Neuronal stem cell (in vitro differentiated cells): ENCODE measurements at regions not wholly inside any gene's neighbourhood (a gene's known extent, or its start where the extent isn't known, plus 50 kb on each side); places are given as distances from the start of the nearest gene placed in this dataset.

ENCODE experiments used
- DNase-seq: peaks from one replicate; pipeline ENCODE4 v3.0.0-alpha.2; 2013; ENCODE audit warnings: low spot score
- H2AFZ ChIP-seq: one replicate; pipeline ENCODE4 v1.6.1; 2013; ENCODE audit warnings: mild to moderate bottlenecking, low read length, inconsistent platforms
- H2AK5ac ChIP-seq: 2 replicates; pipeline ENCODE4 v1.6.1; 2013; ENCODE audit warnings: low read depth, mild to moderate bottlenecking, inconsistent platforms, low read length, moderate library complexity, mixed read lengths
- H2BK120ac ChIP-seq: 2 replicates; pipeline ENCODE4 v1.6.1; 2013; ENCODE audit warnings: low read depth, mild to moderate bottlenecking, inconsistent platforms, low read length, moderate library complexity, mixed read lengths
- H2BK12ac ChIP-seq: one replicate; pipeline ENCODE4 v1.6.1; 2013; ENCODE audit warnings: low read length, inconsistent platforms
- H2BK15ac ChIP-seq: 2 replicates; pipeline ENCODE4 v1.6.1; 2013; ENCODE audit warnings: mild to moderate bottlenecking, low read length, inconsistent platforms, mixed read lengths
- H2BK5ac ChIP-seq: one replicate; pipeline ENCODE4 v1.6.1; 2013; ENCODE audit warnings: inconsistent platforms, mild to moderate bottlenecking, low read length, moderate library complexity
- H3K14ac ChIP-seq: one replicate; pipeline ENCODE4 v1.6.1; 2013; ENCODE audit warnings: low read length, inconsistent platforms
- H3K18ac ChIP-seq: 2 replicates; pipeline ENCODE4 v1.6.1; 2013; ENCODE audit warnings: low read length, inconsistent platforms
- H3K23ac ChIP-seq: 2 replicates; pipeline ENCODE4 v1.6.1; 2013; ENCODE audit warnings: low read depth, mild to moderate bottlenecking, mixed read lengths, low read length, inconsistent platforms; ENCODE audit not compliant: poor library complexity
- H3K27ac ChIP-seq: replicated peaks from 3 replicates; pipeline ENCODE4 v1.5.1; 2013; ENCODE audit warnings: low read length, inconsistent platforms
- H3K27me3 ChIP-seq, 3 experiments: 2 replicates each; pipeline ENCODE4 v1.6.1; 2013; ENCODE audit warnings: low read length in 3 of 3, mild to moderate bottlenecking in 2 of 3, inconsistent platforms in 1 of 3, low read depth in 1 of 3, mixed read lengths in 1 of 3, moderate library complexity in 1 of 3; ENCODE audit not compliant: control insufficient read depth in 3 of 3, insufficient read depth in 3 of 3
- H3K36me3 ChIP-seq, 2 donors: replicated peaks in 1 of 2; 2 replicates each; pipeline ENCODE4 v1.6.1; 2013; ENCODE audit warnings: low read length in 2 of 2; ENCODE audit not compliant: control insufficient read depth in 2 of 2, insufficient read depth in 2 of 2
- H3K4ac ChIP-seq: 2 replicates; pipeline ENCODE4 v1.6.1; 2013; ENCODE audit warnings: inconsistent platforms, mild to moderate bottlenecking, low read length, moderate library complexity
- H3K4me1 ChIP-seq, 2 donors: 1 replicate in 1 of 2; 2 replicates in 1 of 2; pipeline ENCODE4 v1.6.1; 2013; ENCODE audit warnings: low read length in 2 of 2, low read depth in 1 of 2; ENCODE audit not compliant: control insufficient read depth in 2 of 2, insufficient read depth in 1 of 2
- H3K4me2 ChIP-seq: one replicate; pipeline ENCODE4 v1.6.1; 2013; ENCODE audit warnings: mild to moderate bottlenecking, low read length, inconsistent platforms; ENCODE audit not compliant: insufficient read depth, poor library complexity, severe bottlenecking
- H3K4me3 ChIP-seq, 2 donors: 2 replicates each; pipeline ENCODE4 v1.5.1; 2013; ENCODE audit warnings: low read length in 2 of 2, mild to moderate bottlenecking in 2 of 2, inconsistent platforms in 1 of 2, moderate library complexity in 1 of 2
- H3K79me1 ChIP-seq: one replicate; pipeline ENCODE4 v1.6.1; 2013; ENCODE audit warnings: low read depth, mild to moderate bottlenecking, inconsistent platforms, low read length, moderate library complexity
- H3K9ac ChIP-seq: one replicate; pipeline ENCODE4 v1.6.1; 2013; ENCODE audit warnings: mild to moderate bottlenecking, low read depth, low read length, inconsistent platforms; ENCODE audit not compliant: poor library complexity
- H3K9me3 ChIP-seq, 2 donors: replicated peaks in 1 of 2; 2 replicates each; pipeline versions ENCODE3 to v1.6.1; 2013; ENCODE audit warnings: low read length in 2 of 2, mild to moderate bottlenecking in 2 of 2, inconsistent platforms in 1 of 2, low read depth in 1 of 2, mixed read lengths in 1 of 2, moderate library complexity in 1 of 2; ENCODE audit not compliant: control insufficient read depth in 2 of 2, insufficient read depth in 1 of 2
- H4K8ac ChIP-seq: one replicate; pipeline ENCODE4 v1.6.1; 2013; ENCODE audit warnings: low read depth, mild to moderate bottlenecking, inconsistent platforms, low read length, moderate library complexity
- H4K91ac ChIP-seq: one replicate; pipeline ENCODE4 v1.6.1; 2013; ENCODE audit warnings: low read length, low read depth, mild to moderate bottlenecking, inconsistent platforms; ENCODE audit not compliant: poor library complexity
- WGBS, 2 donors: extraction: QIAGEN DNeasy Blood & Tissue Kit; methylation state at CpG; one replicate each; pipeline ENCODE4 v1.1.7; 2013; ENCODE audit warnings: missing lambda C conversion rate in 2 of 2, mixed read lengths in 1 of 2; ENCODE audit not compliant: insufficient read length in 2 of 2, insufficient replicate concordance in 1 of 2; ENCODE audit errors: extremely low coverage in 2 of 2; 5-methylcytosine and 5-hydroxymethylcytosine counted together

GRCh38 chr20:55031971-55032370 lies 556.6 kb downstream of the DOK5 start:
- no peak overlapping the region for H3K4ac ChIP-seq

DNA sequence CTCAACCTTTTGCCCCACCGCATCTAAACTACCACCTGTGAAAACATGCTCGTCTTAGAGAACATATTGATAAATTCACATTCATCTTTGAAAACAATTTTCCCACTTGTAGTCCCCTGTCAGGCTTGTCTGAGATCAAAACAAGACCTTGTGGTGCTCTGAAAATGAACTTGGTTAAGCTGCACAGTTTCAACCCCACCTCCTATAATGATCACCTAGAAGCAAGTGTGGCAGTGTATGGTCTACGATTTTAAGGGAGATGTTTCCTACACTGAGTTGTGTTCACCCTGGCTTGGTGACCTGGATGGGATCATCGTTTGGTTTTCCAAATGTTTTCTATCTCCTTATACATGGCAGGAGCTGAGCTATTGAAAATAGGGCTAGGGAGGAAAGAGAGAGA lies 539.4 kb downstream of the DOK5 start:
- Histone ChIP-seq H2BK12ac (no peak overlapping the region), H3K27ac (no peak overlapping the region), H4K8ac (no peak overlapping the region), H3K4me2 (no peak overlapping the region), H2AK5ac (no peak overlapping the region), H3K36me3 (no peaks in the 10 kb centered on the region), H2BK120ac (no peak overlapping the region), H3K18ac (no peak overlapping the region), H3K4me1 (no peaks in the 10 kb centered on the region), H3K4me3 (no peak overlapping the region), H3K14ac (no peak overlapping the region), H3K4ac (no peak overlapping the region), H2BK15ac (no peak overlapping the region), H3K79me1 (no peaks in the 10 kb centered on the region), H2AFZ (no peak overlapping the region), H2BK5ac (no peak overlapping the region), H3K9me3 (no peaks in the 10 kb centered on the region), H3K9ac (no peak overlapping the region), H3K27me3 (no peaks in the 10 kb centered on the region), H4K91ac (no peak overlapping the region), H3K23ac (no peak overlapping the region)
- no CpG with 5 or more reads among the region's 4 CpGs for WGBS, 2 donors
- no peak for DNase-seq

More at GRCh38 chr20:55031971-55032370, 556.6 kb downstream of the DOK5 start:
- no peak overlapping the region for H3K18ac ChIP-seq
- H3K79me1 ChIP-seq: no peaks in the 10 kb centered on the region
- H3K27me3 ChIP-seq: no peaks in the 10 kb centered on the region
- no peaks in the 10 kb centered on the region for H3K36me3 ChIP-seq
- H3K14ac ChIP-seq: no peak overlapping the region
- no peak overlapping the region for H4K91ac ChIP-seq
- no peak overlapping the region for H2BK120ac ChIP-seq
- no peak overlapping the region for H3K4me3 ChIP-seq
- H3K9ac ChIP-seq: no peak overlapping the region
- no peak overlapping the region for H2AFZ ChIP-seq
- H3K23ac ChIP-seq: no peak overlapping the region
- no peak for DNase-seq
- no peaks in the 10 kb centered on the region for H3K4me1 ChIP-seq
- H2BK15ac ChIP-seq: no peak overlapping the region
- no peak overlapping the region for H3K27ac ChIP-seq
- H3K4me2 ChIP-seq: no peak overlapping the region
- H2BK5ac ChIP-seq: no peak overlapping the region
- H2AK5ac ChIP-seq: no peak overlapping the region
- H4K8ac ChIP-seq: no peak overlapping the region
- no peak overlapping the region for H2BK12ac ChIP-seq
- no peaks in the 10 kb centered on the region for H3K9me3 ChIP-seq

GRCh38 chr20:55010761-55011160 lies 535.4 kb downstream of the DOK5 start:
- Histone ChIP-seq H4K8ac (no peak overlapping the region), H3K27ac (no peak overlapping the region), H3K4me3 (no peak overlapping the region), H4K91ac (no peak overlapping the region), H3K23ac (no peak overlapping the region), H3K36me3 (no peaks in the 10 kb centered on the region), H2BK5ac (no peak overlapping the region), H2AK5ac (no peak overlapping the region), H2BK120ac (no peak overlapping the region), H3K4me1 (no peaks in the 10 kb centered on the region), H3K14ac (no peak overlapping the region), H3K18ac (no peak overlapping the region), H3K27me3 (no peaks in the 10 kb centered on the region), H3K9ac (no peak overlapping the region), H3K9me3 (no peaks in the 10 kb centered on the region), H2AFZ (no peak overlapping the region), H3K4me2 (no peak overlapping the region), H3K79me1 (no peaks in the 10 kb centered on the region), H2BK12ac (no peak overlapping the region), H3K4ac (no peak overlapping the region), H2BK15ac (no peak overlapping the region)
- DNase-seq: no peak
- WGBS, 2 donors: no CpG with 5 or more reads among the region's 1 CpG

GRCh38 chr20:55009066-55009465 lies 533.7 kb downstream of the DOK5 start:
- H2BK12ac ChIP-seq: no peak overlapping the region
- DNase-seq: no peak
- H2BK120ac ChIP-seq: no peak overlapping the region
- no peaks in the 10 kb centered on the region for H3K36me3 ChIP-seq
- H3K27me3 ChIP-seq: no peaks in the 10 kb centered on the region
- no peak overlapping the region for H2AFZ ChIP-seq
- H3K18ac ChIP-seq: no peak overlapping the region
- no peak overlapping the region for H2BK5ac ChIP-seq
- H3K4me1 ChIP-seq: no peaks in the 10 kb centered on the region
- H3K27ac ChIP-seq: no peak overlapping the region
- no peak overlapping the region for H3K4ac ChIP-seq
- H3K23ac ChIP-seq: no peak overlapping the region
- H3K9ac ChIP-seq: no peak overlapping the region
- H3K9me3 ChIP-seq: no peaks in the 10 kb centered on the region
- H3K79me1 ChIP-seq: no peaks in the 10 kb centered on the region
- H3K4me2 ChIP-seq: no peak overlapping the region
- no peak overlapping the region for H4K8ac ChIP-seq
- H4K91ac ChIP-seq: no peak overlapping the region
- WGBS, 2 donors: no CpG with 5 or more reads among the region's 2 CpGs
- no peak overlapping the region for H3K4me3 ChIP-seq
- no peak overlapping the region for H3K14ac ChIP-seq
- H2BK15ac ChIP-seq: no peak overlapping the region
- H2AK5ac ChIP-seq: no peak overlapping the region
